Esophagus squamous epithelium (tissue), 5 donors: ENCODE measurements at regions not wholly inside any gene's neighbourhood (a gene's known extent, or its start where the extent isn't known, plus 50 kb on each side); places are given as distances from the start of the nearest gene placed in this dataset.

ENCODE experiments used
- DNase-seq: peaks from one replicate; lab custom pipeline; 2025; lab: John Stamatoyannopoulos, UW
- H3K27ac ChIP-seq, 4 donors: fragments of 200-600 bp; sonication (generic); one replicate each; pipeline ENCODE4 v1.5.1; 2016 to 2019; ENCODE audit warnings: mild to moderate bottlenecking in 1 of 4
- H3K27me3 ChIP-seq, 4 donors: fragments of 200-600 bp; sonication (generic); 1 replicate in 3 of 4; 2 replicates in 1 of 4; pipeline versions ENCODE4 v1.5.1 to v1.6.0; 2017 to 2021; ENCODE audit warnings: antibody characterized with exemption in 1 of 4
- H3K36me3 ChIP-seq, 3 donors: fragments of 200-600 bp; sonication (generic); one replicate each; pipeline ENCODE4 v1.5.1; 2016 to 2019
- H3K4me1 ChIP-seq, 3 donors: fragments of 200-600 bp; sonication (generic); one replicate each; pipeline ENCODE4 v1.5.1; 2017 to 2019
- H3K4me3 ChIP-seq, 4 donors: fragments of 200-600 bp; sonication (generic); 1 replicate in 3 of 4; 2 replicates in 1 of 4; pipeline ENCODE4 v1.5.1; 2016 to 2019; ENCODE audit warnings: mild to moderate bottlenecking in 2 of 4, moderate library complexity in 1 of 4
- H3K9me3 ChIP-seq, 3 donors: fragments of 200-600 bp; sonication (generic); one replicate each; pipeline ENCODE4 v1.5.1; 2016 to 2019
- CTCF ChIP-seq, 6 experiments: fragments of 450-650 bp in 4 of 6; fragments of 200-600 bp in 2 of 6; sonication (generic) in 2 of 6; IDR thresholded peaks; one replicate each; pipeline ENCODE4 v1.5.1; 2016 to 2019; ENCODE audit warnings: antibody characterized with exemption in 6 of 6, mild to moderate bottlenecking in 4 of 6, moderate library complexity in 4 of 6
- POLR2A ChIP-seq, 4 donors: fragments of 450-650 bp; IDR thresholded peaks; one replicate each; pipeline ENCODE4 v1.6.1; 2017; ENCODE audit warnings: antibody characterized with exemption in 4 of 4, mild to moderate bottlenecking in 4 of 4, moderate library complexity in 3 of 4
- WGBS, 2 donors: methylation state at CpG; one replicate each; pipeline ENCODE4 v1.1.5; 2018; 5-methylcytosine and 5-hydroxymethylcytosine counted together
- intact Hi-C: fragments of 100-400 bp; cut with DNase I; formaldehyde crosslinking; loops from one replicate; pipeline ENCODE4 v1.15.0; 2022
- donor health status: DM: yes; HTN: yes; CAD: no.

- no peaks in the 10 kb centered on the region for H3K4me1 ChIP-seq
- no peak for DNase-seq
- no peaks in the 10 kb centered on the region for H3K9me3 ChIP-seq
- no peak overlapping the region for H3K4me3 ChIP-seq
- H3K27me3 ChIP-seq: no peaks in the 10 kb centered on the region
- intact Hi-C loops: no loop called here
- TF ChIP-seq CTCF (IDR thresholded peaks at IDR 0.05): no peak
- no peak for TF ChIP-seq POLR2A (IDR thresholded peaks at IDR 0.05)
- H3K36me3 ChIP-seq: no peaks in the 10 kb centered on the region
- H3K27ac ChIP-seq: no peak overlapping the region
- 61 to 81% methylated on average over 3 of the region's 3 CpGs for WGBS, 2 donors
Measured at GRCh38 chrX:42079968-42080367, 156.6 kb upstream of the CASK start.

GRCh38 chrX:42077675-42078074, 154.3 kb upstream of the CASK start:
- no peak for DNase-seq
- Histone ChIP-seq H3K4me1 (no peaks in the 10 kb centered on the region), H3K9me3 (no peaks in the 10 kb centered on the region), H3K4me3 (no peak overlapping the region), H3K27ac (no peak overlapping the region), H3K27me3 (no peaks in the 10 kb centered on the region), H3K36me3 (no peaks in the 10 kb centered on the region)
- intact Hi-C loops: no loop called here
- WGBS, 2 donors: 25 to 29% methylated on average over 1 of the region's 1 CpG
- TF ChIP-seq CTCF (IDR thresholded peaks at IDR 0.05): no peak
- TF ChIP-seq POLR2A (IDR thresholded peaks at IDR 0.05): no peak

GRCh38 chrX:42075032-42075431, 151.7 kb upstream of the CASK start:
- Histone ChIP-seq H3K4me3 (no peak overlapping the region), H3K36me3 (no peaks in the 10 kb centered on the region), H3K4me1 (no peaks in the 10 kb centered on the region), H3K9me3 (no peaks in the 10 kb centered on the region), H3K27ac (no peak overlapping the region), H3K27me3 (no peaks in the 10 kb centered on the region)
- DNase-seq: no peak
- TF ChIP-seq POLR2A (IDR thresholded peaks at IDR 0.05) (no peak), CTCF (IDR thresholded peaks at IDR 0.05) (no peak)
- 64 to 71% methylated on average over 8 of the region's 8 CpGs for WGBS, 2 donors
- intact Hi-C loops: no loop called here

GRCh38 chrX:42073448-42073847, 150.1 kb upstream of the CASK start:
- no peak for DNase-seq
- Histone ChIP-seq H3K9me3 (no peaks in the 10 kb centered on the region), H3K27ac (no peak overlapping the region), H3K27me3 (no peaks in the 10 kb centered on the region), H3K4me1 (no peaks in the 10 kb centered on the region), H3K36me3 (no peaks in the 10 kb centered on the region), H3K4me3 (no peak overlapping the region)
- TF ChIP-seq CTCF (IDR thresholded peaks at IDR 0.05) (no peak), POLR2A (IDR thresholded peaks at IDR 0.05) (no peak)
- intact Hi-C loops: no loop called here
- WGBS, 2 donors: 63 to 68% methylated on average over 3 of the region's 3 CpGs

GRCh38 chrX:42070866-42071265, 147.5 kb upstream of the CASK start:
- H3K9me3 ChIP-seq: no peaks in the 10 kb centered on the region
- H3K4me1 ChIP-seq: no peaks in the 10 kb centered on the region
- intact Hi-C loops: no loop called here
- H3K4me3 ChIP-seq: no peak overlapping the region
- H3K27me3 ChIP-seq: no peaks in the 10 kb centered on the region
- H3K27ac ChIP-seq: no peak overlapping the region
- H3K36me3 ChIP-seq: no peaks in the 10 kb centered on the region
- TF ChIP-seq POLR2A (IDR thresholded peaks at IDR 0.05) (no peak), CTCF (IDR thresholded peaks at IDR 0.05) (no peak)
- no peak for DNase-seq
